ENCODE measurements at regions not wholly inside any gene's neighbourhood (a gene's known extent, or its start where the extent isn't known, plus 50 kb on each side); places are given as distances from the start of the nearest gene placed in this dataset.

DNA sequence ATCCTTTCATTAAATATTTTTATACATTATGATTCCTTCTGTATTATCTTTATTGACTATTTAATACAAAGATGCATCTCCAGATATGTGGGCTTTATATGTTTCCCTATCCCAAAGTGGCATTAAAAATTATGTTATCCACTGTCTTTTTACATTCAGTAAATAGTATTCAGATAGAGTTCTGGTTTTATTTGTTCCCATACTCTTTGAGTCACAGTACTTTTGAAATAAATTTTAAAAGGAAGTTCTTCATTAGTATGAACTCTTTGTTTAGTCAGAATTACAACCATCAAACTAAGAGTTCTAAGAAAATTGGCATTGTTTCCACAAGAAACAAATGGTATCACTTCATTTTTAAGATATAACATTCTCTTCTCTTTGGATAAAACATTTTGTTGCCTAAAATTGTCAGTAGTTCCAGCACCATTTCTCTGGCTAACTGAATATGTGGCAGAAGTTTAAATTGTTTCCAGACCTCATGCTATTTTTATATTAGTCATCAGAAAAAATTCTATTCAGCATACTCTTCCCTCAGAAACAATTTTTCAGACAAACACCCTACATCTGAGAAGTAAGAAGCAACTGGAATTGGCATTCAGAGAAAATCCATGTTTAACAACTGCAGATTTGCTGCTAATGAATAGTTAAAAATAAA is 88.5 kb upstream of the COL5A2 start:
- Mint-ChIP-seq H3K36me3 (ENCODE audit: insufficient read depth, unreplicated experiment) (no peaks in the 10 kb centered on the region), H3K4me3 (ENCODE audit: low read depth, unreplicated experiment) (no peak overlapping the region), H3K9me3 (ENCODE audit: low read depth, unreplicated experiment) (peaks cover 12% of the 10 kb centered on the region), H3K27ac (ENCODE audit: unreplicated experiment) (no peak overlapping the region), H3K27me3 (ENCODE audit: unreplicated experiment) (no peaks in the 10 kb centered on the region), H3K4me1 (ENCODE audit: low read depth, unreplicated experiment) (no peaks in the 10 kb centered on the region)
- CTCF ChIA-PET, result no interaction called here
- TF ChIP-seq, protein P1, sequence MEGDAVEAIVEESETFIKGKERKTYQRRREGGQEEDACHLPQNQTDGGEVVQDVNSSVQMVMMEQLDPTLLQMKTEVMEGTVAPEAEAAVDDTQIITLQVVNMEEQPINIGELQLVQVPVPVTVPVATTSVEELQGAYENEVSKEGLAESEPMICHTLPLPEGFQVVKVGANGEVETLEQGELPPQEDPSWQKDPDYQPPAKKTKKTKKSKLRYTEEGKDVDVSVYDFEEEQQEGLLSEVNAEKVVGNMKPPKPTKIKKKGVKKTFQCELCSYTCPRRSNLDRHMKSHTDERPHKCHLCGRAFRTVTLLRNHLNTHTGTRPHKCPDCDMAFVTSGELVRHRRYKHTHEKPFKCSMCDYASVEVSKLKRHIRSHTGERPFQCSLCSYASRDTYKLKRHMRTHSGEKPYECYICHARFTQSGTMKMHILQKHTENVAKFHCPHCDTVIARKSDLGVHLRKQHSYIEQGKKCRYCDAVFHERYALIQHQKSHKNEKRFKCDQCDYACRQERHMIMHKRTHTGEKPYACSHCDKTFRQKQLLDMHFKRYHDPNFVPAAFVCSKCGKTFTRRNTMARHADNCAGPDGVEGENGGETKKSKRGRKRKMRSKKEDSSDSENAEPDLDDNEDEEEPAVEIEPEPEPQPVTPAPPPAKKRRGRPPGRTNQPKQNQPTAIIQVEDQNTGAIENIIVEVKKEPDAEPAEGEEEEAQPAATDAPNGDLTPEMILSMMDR (IDR thresholded peaks at IDR 0.05; ENCODE audit: unreplicated experiment), result no peak
- DNase-seq, result no peak
- intact Hi-C loops (cut with micrococcal nuclease; ENCODE audit: unreplicated experiment), result no loop called here
- BruUV-seq (replicated peaks), result no TSS peak

DNA sequence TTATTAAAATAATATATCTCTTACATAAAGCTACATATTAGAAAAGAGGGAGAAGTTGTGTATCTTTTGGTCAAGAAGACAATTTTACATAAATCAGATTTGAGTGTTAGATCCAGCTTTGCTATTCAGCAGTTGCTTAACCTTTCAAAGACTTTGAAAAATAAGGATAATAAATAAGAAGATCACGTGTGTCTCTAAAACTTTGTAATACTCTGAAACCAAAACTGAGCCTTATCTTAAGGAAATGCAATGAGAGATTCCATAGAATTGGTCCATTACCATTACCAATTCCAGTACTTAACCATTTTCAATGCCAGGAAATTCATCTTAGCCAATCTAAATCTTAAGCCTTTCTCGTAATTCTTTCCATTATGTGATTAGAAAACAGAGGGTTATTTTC is 89.2 kb upstream of the COL5A2 start:
- no TSS peak for BruUV-seq (replicated peaks)
- TF ChIP-seq, protein P1 (IDR thresholded peaks at IDR 0.05; ENCODE audit: unreplicated experiment), result no peak
- intact Hi-C loops (cut with micrococcal nuclease; ENCODE audit: unreplicated experiment), result no loop called here
- CTCF ChIA-PET, result no interaction called here
- no peak for DNase-seq
- Mint-ChIP-seq H3K4me3 (ENCODE audit: low read depth, unreplicated experiment) (no peak overlapping the region), H3K27me3 (ENCODE audit: unreplicated experiment) (no peaks in the 10 kb centered on the region), H3K27ac (ENCODE audit: unreplicated experiment) (no peak overlapping the region), H3K9me3 (ENCODE audit: low read depth, unreplicated experiment) (peaks cover 12% of the 10 kb centered on the region), H3K36me3 (ENCODE audit: insufficient read depth, unreplicated experiment) (no peaks in the 10 kb centered on the region), H3K4me1 (ENCODE audit: low read depth, unreplicated experiment) (no peaks in the 10 kb centered on the region)

DNA sequence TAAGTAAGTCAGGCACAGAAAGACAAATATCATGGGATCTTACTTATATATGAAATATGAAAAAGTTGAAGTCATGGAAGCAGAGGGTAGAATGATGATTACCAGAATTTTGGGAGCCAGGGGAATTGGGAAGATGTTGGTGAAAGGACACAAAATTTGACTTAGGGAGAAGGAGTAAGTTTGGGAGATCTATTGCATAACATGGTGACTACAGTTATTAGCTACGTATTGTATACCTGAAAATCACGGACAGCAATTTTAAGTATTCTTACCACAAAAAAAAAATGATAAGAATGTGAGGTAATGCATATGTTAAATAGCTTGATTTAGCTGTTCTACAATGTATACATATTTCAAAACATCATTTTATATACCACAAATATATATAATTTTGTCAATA is 94.2 kb upstream of the COL5A2 start:
- no peaks in the 10 kb centered on the region for H3K27me3 Mint-ChIP-seq (ENCODE audit: unreplicated experiment)
- H3K9me3 Mint-ChIP-seq (ENCODE audit: low read depth, unreplicated experiment), result peaks cover 10% of the 10 kb centered on the region
- H3K36me3 Mint-ChIP-seq (ENCODE audit: insufficient read depth, unreplicated experiment), result no peaks in the 10 kb centered on the region
- H3K4me1 Mint-ChIP-seq (ENCODE audit: low read depth, unreplicated experiment), result no peaks in the 10 kb centered on the region
- CTCF ChIA-PET, result no interaction called here
- intact Hi-C loops (cut with micrococcal nuclease; ENCODE audit: unreplicated experiment), result no loop called here
- no peak overlapping the region for H3K4me3 Mint-ChIP-seq (ENCODE audit: low read depth, unreplicated experiment)
- TF ChIP-seq, protein P1 (IDR thresholded peaks at IDR 0.05; ENCODE audit: unreplicated experiment), result no peak
- DNase-seq, result no peak
- H3K27ac Mint-ChIP-seq (ENCODE audit: unreplicated experiment), result no peak overlapping the region
- BruUV-seq (replicated peaks), result no TSS peak

DNA sequence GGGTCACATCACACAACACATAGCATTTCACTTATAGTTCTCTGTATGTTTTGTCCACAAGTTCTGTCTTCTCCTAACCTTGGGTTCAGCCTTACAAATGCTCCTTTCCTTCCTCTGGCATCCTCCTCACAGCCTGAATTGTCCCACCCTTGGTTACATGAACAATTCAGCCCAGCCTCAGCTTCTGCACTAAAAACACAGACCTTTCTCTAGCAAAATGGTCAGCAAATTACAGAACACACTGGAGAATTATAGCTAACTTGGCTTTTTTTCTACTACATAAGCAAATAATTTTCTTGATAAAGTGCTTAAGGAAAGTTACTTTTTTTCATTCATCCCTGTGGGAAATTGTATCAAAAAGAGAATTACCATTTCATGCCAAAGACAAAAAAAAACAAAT is 94.8 kb upstream of the COL5A2 start:
- Mint-ChIP-seq H3K4me3 (ENCODE audit: low read depth, unreplicated experiment) (no peak overlapping the region), H3K27me3 (ENCODE audit: unreplicated experiment) (no peaks in the 10 kb centered on the region), H3K27ac (ENCODE audit: unreplicated experiment) (no peak overlapping the region), H3K4me1 (ENCODE audit: low read depth, unreplicated experiment) (no peaks in the 10 kb centered on the region), H3K9me3 (ENCODE audit: low read depth, unreplicated experiment) (peaks cover 10% of the 10 kb centered on the region), H3K36me3 (ENCODE audit: insufficient read depth, unreplicated experiment) (no peaks in the 10 kb centered on the region)
- TF ChIP-seq, protein P1 (IDR thresholded peaks at IDR 0.05; ENCODE audit: unreplicated experiment), result no peak
- BruUV-seq (replicated peaks), result no TSS peak
- CTCF ChIA-PET, result no interaction called here
- intact Hi-C loops (cut with micrococcal nuclease; ENCODE audit: unreplicated experiment), result no loop called here
- DNase-seq, result no peak
